Neuronal stem cell (in vitro differentiated cells): ENCODE measurements at regions not wholly inside any gene's neighbourhood (a gene's known extent, or its start where the extent isn't known, plus 50 kb on each side); places are given as distances from the start of the nearest gene placed in this dataset.

ENCODE experiments used
- DNase-seq: peaks from one replicate; pipeline ENCODE4 v3.0.0-alpha.2; 2013; ENCODE audit warnings: low spot score
- H2AFZ ChIP-seq: one replicate; pipeline ENCODE4 v1.6.1; 2013; ENCODE audit warnings: mild to moderate bottlenecking, low read length, inconsistent platforms
- H2AK5ac ChIP-seq: 2 replicates; pipeline ENCODE4 v1.6.1; 2013; ENCODE audit warnings: low read depth, mild to moderate bottlenecking, inconsistent platforms, low read length, moderate library complexity, mixed read lengths
- H2BK120ac ChIP-seq: 2 replicates; pipeline ENCODE4 v1.6.1; 2013; ENCODE audit warnings: low read depth, mild to moderate bottlenecking, inconsistent platforms, low read length, moderate library complexity, mixed read lengths
- H2BK12ac ChIP-seq: one replicate; pipeline ENCODE4 v1.6.1; 2013; ENCODE audit warnings: low read length, inconsistent platforms
- H2BK15ac ChIP-seq: 2 replicates; pipeline ENCODE4 v1.6.1; 2013; ENCODE audit warnings: mild to moderate bottlenecking, low read length, inconsistent platforms, mixed read lengths
- H2BK5ac ChIP-seq: one replicate; pipeline ENCODE4 v1.6.1; 2013; ENCODE audit warnings: inconsistent platforms, mild to moderate bottlenecking, low read length, moderate library complexity
- H3K14ac ChIP-seq: one replicate; pipeline ENCODE4 v1.6.1; 2013; ENCODE audit warnings: low read length, inconsistent platforms
- H3K18ac ChIP-seq: 2 replicates; pipeline ENCODE4 v1.6.1; 2013; ENCODE audit warnings: low read length, inconsistent platforms
- H3K23ac ChIP-seq: 2 replicates; pipeline ENCODE4 v1.6.1; 2013; ENCODE audit warnings: low read depth, mild to moderate bottlenecking, mixed read lengths, low read length, inconsistent platforms; ENCODE audit not compliant: poor library complexity
- H3K27ac ChIP-seq: replicated peaks from 3 replicates; pipeline ENCODE4 v1.5.1; 2013; ENCODE audit warnings: low read length, inconsistent platforms
- H3K27me3 ChIP-seq, 3 experiments: 2 replicates each; pipeline ENCODE4 v1.6.1; 2013; ENCODE audit warnings: low read length in 3 of 3, mild to moderate bottlenecking in 2 of 3, inconsistent platforms in 1 of 3, low read depth in 1 of 3, mixed read lengths in 1 of 3, moderate library complexity in 1 of 3; ENCODE audit not compliant: control insufficient read depth in 3 of 3, insufficient read depth in 3 of 3
- H3K36me3 ChIP-seq, 2 donors: replicated peaks in 1 of 2; 2 replicates each; pipeline ENCODE4 v1.6.1; 2013; ENCODE audit warnings: low read length in 2 of 2; ENCODE audit not compliant: control insufficient read depth in 2 of 2, insufficient read depth in 2 of 2
- H3K4ac ChIP-seq: 2 replicates; pipeline ENCODE4 v1.6.1; 2013; ENCODE audit warnings: inconsistent platforms, mild to moderate bottlenecking, low read length, moderate library complexity
- H3K4me1 ChIP-seq, 2 donors: 1 replicate in 1 of 2; 2 replicates in 1 of 2; pipeline ENCODE4 v1.6.1; 2013; ENCODE audit warnings: low read length in 2 of 2, low read depth in 1 of 2; ENCODE audit not compliant: control insufficient read depth in 2 of 2, insufficient read depth in 1 of 2
- H3K4me2 ChIP-seq: one replicate; pipeline ENCODE4 v1.6.1; 2013; ENCODE audit warnings: mild to moderate bottlenecking, low read length, inconsistent platforms; ENCODE audit not compliant: insufficient read depth, poor library complexity, severe bottlenecking
- H3K4me3 ChIP-seq, 2 donors: 2 replicates each; pipeline ENCODE4 v1.5.1; 2013; ENCODE audit warnings: low read length in 2 of 2, mild to moderate bottlenecking in 2 of 2, inconsistent platforms in 1 of 2, moderate library complexity in 1 of 2
- H3K79me1 ChIP-seq: one replicate; pipeline ENCODE4 v1.6.1; 2013; ENCODE audit warnings: low read depth, mild to moderate bottlenecking, inconsistent platforms, low read length, moderate library complexity
- H3K9ac ChIP-seq: one replicate; pipeline ENCODE4 v1.6.1; 2013; ENCODE audit warnings: mild to moderate bottlenecking, low read depth, low read length, inconsistent platforms; ENCODE audit not compliant: poor library complexity
- H3K9me3 ChIP-seq, 2 donors: replicated peaks in 1 of 2; 2 replicates each; pipeline versions ENCODE3 to v1.6.1; 2013; ENCODE audit warnings: low read length in 2 of 2, mild to moderate bottlenecking in 2 of 2, inconsistent platforms in 1 of 2, low read depth in 1 of 2, mixed read lengths in 1 of 2, moderate library complexity in 1 of 2; ENCODE audit not compliant: control insufficient read depth in 2 of 2, insufficient read depth in 1 of 2
- H4K8ac ChIP-seq: one replicate; pipeline ENCODE4 v1.6.1; 2013; ENCODE audit warnings: low read depth, mild to moderate bottlenecking, inconsistent platforms, low read length, moderate library complexity
- H4K91ac ChIP-seq: one replicate; pipeline ENCODE4 v1.6.1; 2013; ENCODE audit warnings: low read length, low read depth, mild to moderate bottlenecking, inconsistent platforms; ENCODE audit not compliant: poor library complexity
- WGBS, 2 donors: extraction: QIAGEN DNeasy Blood & Tissue Kit; methylation state at CpG; one replicate each; pipeline ENCODE4 v1.1.7; 2013; ENCODE audit warnings: missing lambda C conversion rate in 2 of 2, mixed read lengths in 1 of 2; ENCODE audit not compliant: insufficient read length in 2 of 2, insufficient replicate concordance in 1 of 2; ENCODE audit errors: extremely low coverage in 2 of 2; 5-methylcytosine and 5-hydroxymethylcytosine counted together

DNA sequence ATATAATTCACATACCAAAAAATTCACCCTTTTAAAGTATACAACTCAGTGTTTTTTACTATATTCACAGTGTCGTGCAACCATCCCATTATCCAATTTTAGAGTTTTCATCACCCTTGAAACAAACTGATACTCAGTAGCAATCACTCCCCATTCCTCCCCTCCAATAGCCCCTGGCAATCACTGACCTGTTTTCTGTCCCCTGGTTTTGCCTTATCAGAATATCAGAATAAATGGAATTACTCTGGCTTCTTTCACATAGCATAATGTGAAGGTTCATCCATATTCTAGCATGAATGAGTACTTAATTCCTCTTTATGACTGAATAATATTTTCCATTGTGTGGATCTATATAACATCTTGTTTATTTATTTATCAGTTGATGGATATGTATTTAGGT is 153.2 kb downstream of the AASDH start:
- Histone ChIP-seq H3K4ac (no peak overlapping the region), H2AFZ (no peak overlapping the region), H3K4me1 (no peaks in the 10 kb centered on the region), H2BK120ac (no peak overlapping the region), H2BK15ac (no peak overlapping the region), H2BK12ac (no peak overlapping the region), H4K91ac (no peak overlapping the region), H3K27me3 (no peaks in the 10 kb centered on the region), H2AK5ac (no peak overlapping the region), H3K79me1 (no peaks in the 10 kb centered on the region), H3K14ac (no peak overlapping the region), H3K27ac (no peak overlapping the region), H4K8ac (no peak overlapping the region), H3K18ac (no peak overlapping the region), H3K4me2 (no peak overlapping the region), H3K23ac (no peak overlapping the region), H3K9me3 (peaks cover 4 to 6% of the 10 kb centered on the region in 2 donors), H2BK5ac (no peak overlapping the region), H3K9ac (no peak overlapping the region), H3K36me3 (peaks cover 0 to 1% of the 10 kb centered on the region in 2 donors), H3K4me3 (no peak overlapping the region)
- DNase-seq: no peak
- WGBS, 2 donors: no CpG with 5 or more reads among the region's 1 CpG

DNA sequence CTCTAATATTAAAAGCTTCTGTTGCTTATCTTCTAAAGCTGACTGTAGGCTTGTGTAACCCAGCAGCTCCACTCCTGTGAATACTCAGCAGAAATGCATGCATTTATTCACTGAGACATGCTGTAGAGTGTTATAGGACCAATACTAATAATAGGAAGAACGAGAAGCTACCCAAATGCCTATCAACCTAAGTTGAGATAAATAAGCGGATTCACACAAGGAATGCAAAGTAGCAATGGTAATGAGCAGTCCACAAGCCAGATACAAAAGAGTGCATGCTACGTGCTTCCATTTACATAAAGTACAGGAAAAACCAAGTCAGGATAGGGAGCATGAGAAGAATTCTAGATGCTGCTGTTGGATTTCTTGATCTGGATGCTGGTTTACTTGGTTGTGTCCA is 155.9 kb downstream of the AASDH start:
- H2BK5ac ChIP-seq: no peak overlapping the region
- WGBS, 2 donors: no CpG with 5 or more reads among the region's 3 CpGs
- no peaks in the 10 kb centered on the region for H3K79me1 ChIP-seq
- H3K9me3 ChIP-seq: peaks cover 4 to 6% of the 10 kb centered on the region in 2 donors
- no peak overlapping the region for H2BK12ac ChIP-seq
- H3K4me3 ChIP-seq: no peak overlapping the region
- H4K8ac ChIP-seq: no peak overlapping the region
- DNase-seq: no peak
- H4K91ac ChIP-seq: no peak overlapping the region
- H3K14ac ChIP-seq: no peak overlapping the region
- no peak overlapping the region for H3K4ac ChIP-seq
- H3K27me3 ChIP-seq: no peaks in the 10 kb centered on the region
- peaks cover 0 to 1% of the 10 kb centered on the region in 2 donors for H3K36me3 ChIP-seq
- H2AFZ ChIP-seq: no peak overlapping the region
- H3K4me2 ChIP-seq: no peak overlapping the region
- peaks cover 0 to 2% of the 10 kb centered on the region in 2 donors for H3K4me1 ChIP-seq
- no peak overlapping the region for H2AK5ac ChIP-seq
- no peak overlapping the region for H2BK120ac ChIP-seq
- no peak overlapping the region for H3K27ac ChIP-seq
- H3K18ac ChIP-seq: no peak overlapping the region
- H2BK15ac ChIP-seq: no peak overlapping the region
- no peak overlapping the region for H3K9ac ChIP-seq
- H3K23ac ChIP-seq: no peak overlapping the region

DNA sequence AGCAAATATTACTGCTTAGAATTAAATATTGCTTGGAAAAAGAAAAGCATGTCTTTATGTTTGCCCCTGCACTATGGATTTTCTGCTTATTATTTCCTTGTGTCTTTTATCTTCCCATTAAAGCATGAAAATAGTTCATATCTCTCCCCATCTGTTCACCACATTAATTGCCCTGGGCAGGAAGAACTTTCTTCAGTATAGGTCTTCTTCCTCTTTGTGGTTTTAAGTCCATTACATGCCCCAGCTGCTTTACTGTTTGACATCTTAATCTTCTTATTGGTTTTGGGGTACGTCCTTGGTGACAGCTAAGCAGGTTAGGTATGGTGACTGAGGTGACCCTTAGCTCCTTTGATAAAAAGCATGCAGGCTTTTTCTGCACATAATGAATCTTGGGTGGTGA is 157.3 kb downstream of the AASDH start:
- H3K27me3 ChIP-seq: no peaks in the 10 kb centered on the region
- no CpG with 5 or more reads among the region's 1 CpG for WGBS, 2 donors
- H4K91ac ChIP-seq: no peak overlapping the region
- H3K23ac ChIP-seq: no peak overlapping the region
- no peak overlapping the region for H4K8ac ChIP-seq
- H2AK5ac ChIP-seq: no peak overlapping the region
- no peak overlapping the region for H2BK15ac ChIP-seq
- no peak overlapping the region for H2AFZ ChIP-seq
- H3K9ac ChIP-seq: no peak overlapping the region
- H3K14ac ChIP-seq: no peak overlapping the region
- H3K4me3 ChIP-seq: no peak overlapping the region
- peaks cover 0 to 2% of the 10 kb centered on the region in 2 donors for H3K4me1 ChIP-seq
- DNase-seq: no peak
- H2BK5ac ChIP-seq: no peak overlapping the region
- H2BK120ac ChIP-seq: no peak overlapping the region
- H2BK12ac ChIP-seq: no peak overlapping the region
- H3K4ac ChIP-seq: no peak overlapping the region
- H3K36me3 ChIP-seq: peaks cover 0 to 1% of the 10 kb centered on the region in 2 donors
- no peak overlapping the region for H3K18ac ChIP-seq
- H3K79me1 ChIP-seq: no peaks in the 10 kb centered on the region
- H3K9me3 ChIP-seq: peaks cover 4 to 6% of the 10 kb centered on the region in 2 donors
- H3K4me2 ChIP-seq: no peak overlapping the region
- no peak overlapping the region for H3K27ac ChIP-seq

DNA sequence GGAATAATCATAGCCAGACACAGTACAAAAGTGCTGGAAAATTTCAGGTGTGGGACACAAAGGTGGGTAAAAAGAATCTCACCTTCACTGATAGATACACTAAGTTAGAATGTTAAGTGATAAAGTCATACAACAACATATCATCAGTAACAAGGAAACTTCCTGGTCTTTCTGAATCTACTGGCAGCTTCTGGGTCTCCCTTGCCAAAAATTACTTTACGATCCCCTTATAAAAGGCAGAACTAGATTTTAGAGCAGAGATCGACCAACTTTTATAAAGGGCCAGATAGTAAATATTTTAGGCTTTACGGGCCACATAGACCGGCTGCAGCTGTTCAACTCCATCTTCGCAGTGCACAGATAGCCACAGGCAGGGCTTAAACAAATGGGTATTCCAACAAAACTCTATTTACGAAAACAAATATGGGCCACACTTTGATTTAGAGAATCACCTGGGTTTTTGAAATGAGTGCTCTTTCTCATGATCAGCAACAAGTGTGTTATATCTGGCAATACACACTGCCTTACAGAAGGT is 159.9 kb downstream of the AASDH start:
- H2BK120ac ChIP-seq: no peak overlapping the region
- H3K36me3 ChIP-seq: peaks cover 0 to 1% of the 10 kb centered on the region in 2 donors
- no peak overlapping the region for H3K4me2 ChIP-seq
- H3K4me1 ChIP-seq: peaks cover 0 to 2% of the 10 kb centered on the region in 2 donors
- H3K4ac ChIP-seq: no peak overlapping the region
- H3K9ac ChIP-seq: no peak overlapping the region
- H4K91ac ChIP-seq: no peak overlapping the region
- no peak overlapping the region for H2BK12ac ChIP-seq
- H3K4me3 ChIP-seq: no peak overlapping the region
- H3K23ac ChIP-seq: no peak overlapping the region
- no peak for DNase-seq
- no peak overlapping the region for H3K18ac ChIP-seq
- H2BK15ac ChIP-seq: no peak overlapping the region
- no peak overlapping the region for H2AFZ ChIP-seq
- H3K27me3 ChIP-seq: no peaks in the 10 kb centered on the region
- H3K79me1 ChIP-seq: no peaks in the 10 kb centered on the region
- no peak overlapping the region for H3K27ac ChIP-seq
- WGBS, 2 donors: no CpG with 5 or more reads among the region's 6 CpGs
- H3K9me3 ChIP-seq: peaks cover 4 to 5% of the 10 kb centered on the region in 2 donors
- no peak overlapping the region for H2BK5ac ChIP-seq
- H2AK5ac ChIP-seq: no peak overlapping the region
- H4K8ac ChIP-seq: no peak overlapping the region
- no peak overlapping the region for H3K14ac ChIP-seq
